Esophagus muscularis mucosa (tissue), 4 donors: ENCODE measurements at regions not wholly inside any gene's neighbourhood (a gene's known extent, or its start where the extent isn't known, plus 50 kb on each side); places are given as distances from the start of the nearest gene placed in this dataset.
A peak's percentile ranks its signal among the peaks of the same experiment; 100 is the strongest.
"Not testable (repeated sequence)": the region's sequence is repeated elsewhere in the genome, so short reads cannot be mapped to it uniquely, and the experiment has no call there.

Experiments
- DNase-seq: peaks from one replicate; pipeline ENCODE4 v3.0.0-alpha.2; 2017; ENCODE audit errors: extremely low spot score
- H3K27ac ChIP-seq, 4 donors: fragments of 200-600 bp; sonication (generic); replicated peaks in 1 of 4; 1 replicate in 3 of 4; 2 replicates in 1 of 4; pipeline ENCODE4 v1.5.1; 2016 to 2019; ENCODE audit warnings: mild to moderate bottlenecking in 1 of 4
- H3K27me3 ChIP-seq, 4 donors: fragments of 200-600 bp; sonication (generic); one replicate each; pipeline versions ENCODE4 v1.5.1 to v1.6.0; 2016 to 2019
- H3K36me3 ChIP-seq, 4 donors: fragments of 200-600 bp; sonication (generic); one replicate each; pipeline ENCODE4 v1.5.1; 2016 to 2019
- H3K4me1 ChIP-seq, 4 donors: fragments of 200-600 bp; sonication (generic); one replicate each; pipeline ENCODE4 v1.5.1; 2016 to 2019
- H3K4me3 ChIP-seq, 4 donors: fragments of 200-600 bp; sonication (generic); 1 replicate in 2 of 4; 2 replicates in 2 of 4; pipeline ENCODE4 v1.5.1; 2016 to 2019; ENCODE audit warnings: mild to moderate bottlenecking in 4 of 4, moderate library complexity in 1 of 4
- H3K9me3 ChIP-seq, 4 donors: fragments of 200-600 bp; sonication (generic); 1 replicate in 3 of 4; 2 replicates in 1 of 4; pipeline ENCODE4 v1.5.1; 2016 to 2019
- EP300 ChIP-seq: sonication (generic); formaldehyde crosslinking; IDR thresholded peaks from one replicate; pipeline ENCODE4 v1.6.1; 2017; ENCODE audit warnings: antibody characterized with exemption
- POLR2A ChIP-seq: fragments of 450-650 bp; IDR thresholded peaks from one replicate; pipeline ENCODE4 v1.6.1; 2017; ENCODE audit warnings: antibody characterized with exemption, moderate library complexity, mild to moderate bottlenecking, low read depth
- POLR2AphosphoS5 ChIP-seq, 2 donors: sonication (generic); formaldehyde crosslinking; IDR thresholded peaks; one replicate each; pipeline ENCODE4 v1.6.1; 2017; ENCODE audit warnings: antibody characterized with exemption in 2 of 2
- WGBS: methylation state at CpG from one replicate; pipeline ENCODE4 v1.1.5; 2018; 5-methylcytosine and 5-hydroxymethylcytosine counted together
- intact Hi-C: fragments of 100-400 bp; cut with DNase I; formaldehyde crosslinking; loops from one replicate; pipeline ENCODE4 v1.15.1; 2023
- TF ChIP-seq, protein P1 (sequence below), 3 experiments: fragments of 200-600 bp in 2 of 3; fragments of 450-650 bp in 1 of 3; sonication (generic) in 2 of 3; IDR thresholded peaks; one replicate each; pipeline ENCODE4 v1.5.1; 2017 to 2019; ENCODE audit warnings: antibody characterized with exemption in 3 of 3, mild to moderate bottlenecking in 2 of 3, moderate library complexity in 1 of 3

GRCh38 chr17:30693772-30694171, 130.7 kb downstream of the CRLF3 start:
- WGBS = 3% methylated on average over 8 of the region's 20 CpGs
- intact Hi-C loops, DNase-seq, H3K27ac ChIP-seq, H3K9me3 ChIP-seq, H3K4me3 ChIP-seq, H3K36me3 ChIP-seq: not testable (repeated sequence)
- TF ChIP-seq, protein P1, sequence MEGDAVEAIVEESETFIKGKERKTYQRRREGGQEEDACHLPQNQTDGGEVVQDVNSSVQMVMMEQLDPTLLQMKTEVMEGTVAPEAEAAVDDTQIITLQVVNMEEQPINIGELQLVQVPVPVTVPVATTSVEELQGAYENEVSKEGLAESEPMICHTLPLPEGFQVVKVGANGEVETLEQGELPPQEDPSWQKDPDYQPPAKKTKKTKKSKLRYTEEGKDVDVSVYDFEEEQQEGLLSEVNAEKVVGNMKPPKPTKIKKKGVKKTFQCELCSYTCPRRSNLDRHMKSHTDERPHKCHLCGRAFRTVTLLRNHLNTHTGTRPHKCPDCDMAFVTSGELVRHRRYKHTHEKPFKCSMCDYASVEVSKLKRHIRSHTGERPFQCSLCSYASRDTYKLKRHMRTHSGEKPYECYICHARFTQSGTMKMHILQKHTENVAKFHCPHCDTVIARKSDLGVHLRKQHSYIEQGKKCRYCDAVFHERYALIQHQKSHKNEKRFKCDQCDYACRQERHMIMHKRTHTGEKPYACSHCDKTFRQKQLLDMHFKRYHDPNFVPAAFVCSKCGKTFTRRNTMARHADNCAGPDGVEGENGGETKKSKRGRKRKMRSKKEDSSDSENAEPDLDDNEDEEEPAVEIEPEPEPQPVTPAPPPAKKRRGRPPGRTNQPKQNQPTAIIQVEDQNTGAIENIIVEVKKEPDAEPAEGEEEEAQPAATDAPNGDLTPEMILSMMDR (IDR thresholded peaks at IDR 0.05) = peak in 1 of 3 experiments; percentile 21
- H3K27me3 ChIP-seq = peaks cover 0 to 17% (median 0%) of the 10 kb centered on the region in 4 donors
- H3K4me1 ChIP-seq = peaks cover 5 to 17% (median 14%) of the 10 kb centered on the region in 4 donors

- Histone ChIP-seq H3K27me3 (peaks cover 0 to 11% (median 0%) of the 10 kb centered on the region in 4 donors), H3K4me1 (peaks cover 0 to 14% (median 9%) of the 10 kb centered on the region in 4 donors)
- H3K36me3 ChIP-seq, DNase-seq, H3K9me3 ChIP-seq, H3K27ac ChIP-seq, intact Hi-C loops, H3K4me3 ChIP-seq: not testable (repeated sequence)
- 70% methylated on average over 14 of the region's 14 CpGs for WGBS
Observed at GRCh38 chr17:30689266-30690000, 135.1 kb downstream of the CRLF3 start.

DNA sequence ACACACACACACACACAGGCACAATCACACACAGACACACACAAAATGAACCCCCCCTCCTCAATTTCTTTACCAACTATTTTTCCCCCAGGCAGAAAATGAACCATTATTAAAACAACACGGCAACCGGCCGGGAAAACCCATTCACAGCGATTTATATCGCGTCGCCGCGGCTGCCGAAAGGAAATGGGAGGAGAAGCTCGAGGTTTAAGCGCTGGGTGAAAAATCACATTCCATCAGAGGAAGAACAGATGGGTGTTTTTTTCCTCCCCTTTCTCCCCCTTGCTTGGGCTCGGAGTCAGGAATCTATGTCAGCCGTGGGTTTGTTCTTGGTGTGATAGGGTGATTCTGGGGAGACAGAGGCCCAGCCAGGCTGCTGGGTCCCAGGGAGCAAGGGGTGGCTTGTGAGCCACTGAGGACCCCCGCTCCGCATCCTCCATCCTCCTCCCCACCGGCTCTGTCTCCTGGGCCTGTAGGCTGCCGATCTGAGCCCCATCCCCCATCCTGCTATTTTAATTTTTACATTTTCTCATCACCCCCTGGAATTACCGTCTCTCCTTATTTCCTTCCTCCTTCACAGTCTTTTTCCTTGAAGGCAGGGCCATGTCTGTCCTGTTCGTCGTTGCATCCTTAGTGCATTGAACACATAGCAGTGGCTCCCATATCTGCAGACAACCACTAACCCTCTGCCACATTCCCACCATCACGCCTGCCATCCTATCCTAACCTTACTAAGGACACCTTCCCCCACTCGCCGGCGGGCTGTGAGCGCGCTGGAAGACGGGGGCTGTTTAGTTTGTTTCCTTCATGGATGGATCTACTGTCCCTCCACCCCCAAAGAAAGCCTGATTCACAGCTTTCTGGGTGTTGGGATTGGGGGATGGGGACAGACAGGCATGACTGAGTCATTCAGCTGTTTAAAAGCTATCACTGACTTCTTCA, 137.7 kb downstream of the CRLF3 start:
- H3K27me3 ChIP-seq, H3K36me3 ChIP-seq, H3K4me1 ChIP-seq, H3K27ac ChIP-seq, intact Hi-C loops, H3K9me3 ChIP-seq, DNase-seq, H3K4me3 ChIP-seq: not testable (repeated sequence)
- 43% methylated on average over 21 of the region's 28 CpGs for WGBS

DNA sequence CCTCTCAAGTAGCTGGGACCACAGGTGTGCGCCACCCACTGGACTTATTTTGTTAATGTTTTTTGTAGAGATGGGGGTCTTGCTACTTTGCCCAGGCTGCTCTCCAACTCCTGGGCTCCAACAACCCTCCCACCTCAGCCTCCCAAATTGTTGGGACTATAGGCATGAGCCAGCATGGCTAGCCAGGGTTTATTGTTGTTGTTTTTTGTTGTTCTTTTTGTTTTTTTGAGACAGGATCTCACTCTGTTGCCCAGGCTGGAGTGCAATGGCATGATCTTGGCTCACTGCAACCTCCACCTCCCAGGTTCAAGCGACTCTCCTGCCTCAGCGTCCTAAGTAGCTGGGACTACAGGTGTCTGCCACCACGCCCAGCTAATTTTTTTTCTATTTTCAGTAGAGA, 142.2 kb downstream of the CRLF3 start:
- H3K9me3 ChIP-seq, H3K27ac ChIP-seq, H3K36me3 ChIP-seq, H3K4me3 ChIP-seq, intact Hi-C loops, DNase-seq, H3K27me3 ChIP-seq, H3K4me1 ChIP-seq: not testable (repeated sequence)
- WGBS = 95% methylated on average over 4 of the region's 4 CpGs

- 65% methylated on average over 5 of the region's 5 CpGs for WGBS
Observed at GRCh38 chr17:30680681-30681080, 143.8 kb downstream of the CRLF3 start.

DNA sequence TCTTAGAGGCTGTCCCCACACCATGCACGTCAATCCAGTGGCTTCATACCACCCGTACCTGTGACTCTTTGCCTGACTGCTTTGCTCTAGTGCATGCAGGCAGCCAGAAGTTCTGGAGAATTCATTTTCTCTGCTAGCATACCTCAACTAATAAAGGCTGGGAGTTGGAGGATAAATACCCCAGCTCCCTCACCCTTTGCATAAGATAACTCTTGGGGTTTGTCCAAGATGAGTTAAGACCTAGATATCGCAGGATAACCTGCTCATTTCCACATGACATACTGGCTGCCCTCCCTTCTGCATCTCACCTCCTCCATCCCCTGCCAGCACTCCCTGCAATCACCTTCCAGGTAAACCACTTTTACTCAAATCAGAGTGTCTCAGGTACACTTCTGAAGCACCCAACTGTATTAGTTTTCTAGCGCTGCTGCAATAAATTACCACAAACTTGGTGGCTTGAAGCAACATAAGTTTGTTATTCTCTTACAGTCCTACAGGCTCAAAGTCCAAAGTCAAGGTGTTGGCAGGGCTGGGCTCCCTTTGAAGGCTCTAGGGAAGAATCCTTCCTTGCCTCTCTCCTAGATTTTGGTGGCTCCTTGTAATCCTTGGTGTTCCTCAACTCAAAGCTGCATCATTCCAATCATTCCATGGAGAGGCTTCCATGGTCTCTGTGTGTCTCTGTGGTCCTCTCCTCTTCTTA, 146.8 kb downstream of the CRLF3 start:
- H3K9me3 ChIP-seq = peaks cover 0 to 16% (median 14%) of the 10 kb centered on the region in 4 donors
- H3K4me1 ChIP-seq = no peaks in the 10 kb centered on the region
- no peaks in the 10 kb centered on the region for H3K27me3 ChIP-seq
- TF ChIP-seq, protein P1 (IDR thresholded peaks at IDR 0.05) = no peak
- no peak for TF ChIP-seq POLR2AphosphoS5 (IDR thresholded peaks at IDR 0.05)
- TF ChIP-seq EP300 = no peak
- TF ChIP-seq POLR2A = no peak
- no peak for DNase-seq
- no peak overlapping the region for H3K27ac ChIP-seq
- H3K36me3 ChIP-seq = no peaks in the 10 kb centered on the region
- H3K4me3 ChIP-seq = no peak overlapping the region
- 87% methylated on average over 4 of the region's 4 CpGs for WGBS
- intact Hi-C loops = no loop called here

More at GRCh38 chr17:30680681-30681080, 143.8 kb downstream of the CRLF3 start:
- peaks cover 0 to 16% (median 14%) of the 10 kb centered on the region in 4 donors for H3K9me3 ChIP-seq
- H3K4me3 ChIP-seq, H3K27me3 ChIP-seq, DNase-seq, H3K4me1 ChIP-seq, intact Hi-C loops, H3K36me3 ChIP-seq, H3K27ac ChIP-seq: not testable (repeated sequence)

- peaks cover 0 to 16% (median 14%) of the 10 kb centered on the region in 4 donors for H3K9me3 ChIP-seq
- DNase-seq, H3K4me3 ChIP-seq, H3K36me3 ChIP-seq, H3K27me3 ChIP-seq, H3K27ac ChIP-seq, intact Hi-C loops, H3K4me1 ChIP-seq: not testable (repeated sequence)
- WGBS = 88% methylated on average over 3 of the region's 3 CpGs
Observed at GRCh38 chr17:30675777-30676492, 148.6 kb downstream of the CRLF3 start.

- H3K27ac ChIP-seq, DNase-seq, H3K36me3 ChIP-seq, intact Hi-C loops, H3K9me3 ChIP-seq, H3K4me3 ChIP-seq, H3K27me3 ChIP-seq: not testable (repeated sequence)
- peaks cover 3 to 12% (median 10%) of the 10 kb centered on the region in 4 donors for H3K4me1 ChIP-seq
- no CpG with 5 or more reads among the region's 9 CpGs for WGBS
Observed at GRCh38 chr17:30669217-30669649, 155.3 kb downstream of the CRLF3 start.
